ENCODE measurements at regions not wholly inside any gene's neighbourhood (a gene's known extent, or its start where the extent isn't known, plus 50 kb on each side); places are given as distances from the start of the nearest gene placed in this dataset.

DNA sequence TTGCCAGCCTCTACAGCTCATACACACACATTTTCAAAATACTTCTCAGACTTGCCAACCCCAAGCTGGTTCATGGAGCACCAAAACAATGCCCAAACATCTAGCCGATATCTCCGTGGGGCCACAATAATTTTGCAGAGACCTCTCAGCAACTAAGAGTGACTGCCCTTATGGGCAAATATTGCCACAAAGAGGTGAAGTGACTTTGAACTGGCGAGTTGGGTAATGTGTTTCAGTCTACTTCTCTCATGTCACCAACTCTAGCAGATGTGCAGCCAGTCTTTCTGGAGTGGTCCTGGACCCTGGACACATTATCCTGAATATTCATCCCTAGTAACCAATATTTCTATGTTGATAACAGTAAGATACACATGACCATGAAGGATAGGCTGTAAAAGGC, 290.3 kb downstream of the EMP1 start:
- no peak for DNase-seq

DNA sequence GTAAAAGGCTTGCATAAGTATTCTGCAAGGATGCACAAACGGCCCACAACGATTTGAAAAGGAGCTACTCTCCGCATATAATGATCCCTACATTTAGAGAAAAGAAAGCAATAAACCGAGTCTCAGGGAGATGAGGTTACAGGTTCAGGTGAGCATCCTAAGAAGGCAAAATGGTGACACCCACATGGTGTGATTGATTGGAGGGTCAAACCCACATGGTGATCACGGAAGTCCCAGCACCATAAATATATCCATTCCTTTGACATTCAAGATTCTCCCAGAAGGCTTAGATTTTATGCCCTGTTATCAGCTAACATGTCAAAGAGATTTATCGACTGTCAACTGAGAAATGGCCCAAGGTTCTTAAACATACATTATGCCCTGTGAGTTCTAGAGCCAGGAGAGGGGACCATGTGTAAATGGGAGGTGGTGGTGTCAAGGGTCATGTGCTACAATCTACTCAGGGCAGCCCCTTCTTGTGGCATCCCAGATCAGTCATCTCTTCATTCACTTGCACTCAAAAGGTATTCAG, 282.2 kb downstream of the EMP1 start:
- no peak for DNase-seq

DNA sequence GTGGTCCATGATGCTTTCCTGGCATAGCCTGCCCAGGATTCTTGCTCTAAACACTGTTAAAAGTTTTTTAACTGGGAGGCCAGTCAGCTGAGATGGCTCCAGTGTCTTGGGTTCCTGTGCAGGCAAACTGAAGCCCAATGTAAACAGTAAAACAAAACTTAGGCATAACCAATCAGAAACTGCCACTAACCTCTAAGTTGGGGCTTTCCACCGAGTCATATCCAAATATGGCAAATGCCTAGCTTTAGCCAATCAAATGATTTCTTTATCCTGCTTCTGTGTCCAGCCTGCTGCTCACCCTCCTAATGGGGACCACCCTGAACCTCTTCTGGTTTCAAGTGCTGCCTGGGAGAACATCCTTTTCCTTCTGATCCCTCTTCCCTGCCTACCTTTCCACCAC, 277.9 kb downstream of the EMP1 start:
- no peak for DNase-seq

DNA sequence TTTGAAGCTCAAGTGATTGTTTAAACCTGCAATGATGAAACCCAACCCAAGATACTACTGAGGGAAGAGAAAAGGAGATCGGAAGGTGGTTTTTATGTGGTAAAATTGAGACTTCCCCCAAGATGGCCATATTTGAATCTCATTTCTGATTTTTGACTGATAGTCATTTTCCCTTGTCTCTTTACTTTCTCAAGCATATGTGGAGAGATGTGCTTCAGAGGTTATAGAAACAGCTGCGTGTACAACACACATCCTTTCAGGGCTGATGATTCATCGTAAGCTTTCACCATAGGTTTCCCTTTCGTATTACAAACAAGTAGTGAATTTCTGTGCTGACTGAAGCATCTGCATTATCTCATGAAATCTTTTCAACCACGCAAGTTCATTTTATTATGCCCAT, 276.2 kb downstream of the EMP1 start:
- no peak for DNase-seq

DNA sequence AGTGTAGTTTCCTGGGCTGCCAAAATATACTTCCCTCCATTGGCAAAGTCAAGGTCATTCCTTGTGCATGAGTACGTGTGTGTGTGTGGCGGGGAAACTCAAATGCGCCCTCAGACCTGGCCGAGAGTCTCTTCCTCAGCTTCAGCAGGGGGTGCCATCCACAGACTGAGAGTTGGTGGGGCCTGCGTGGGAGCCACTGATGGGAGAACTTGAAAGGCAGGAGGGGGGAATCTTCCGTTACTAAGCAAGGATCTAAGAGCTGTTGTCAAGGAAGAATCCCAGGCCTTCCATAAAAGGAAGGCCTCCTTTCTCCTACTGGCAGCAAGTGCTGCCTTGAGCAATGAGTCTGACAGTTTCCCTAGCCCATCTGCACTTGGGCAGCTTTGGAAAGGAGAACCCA, 274.9 kb downstream of the EMP1 start:
- no peak for DNase-seq

DNA sequence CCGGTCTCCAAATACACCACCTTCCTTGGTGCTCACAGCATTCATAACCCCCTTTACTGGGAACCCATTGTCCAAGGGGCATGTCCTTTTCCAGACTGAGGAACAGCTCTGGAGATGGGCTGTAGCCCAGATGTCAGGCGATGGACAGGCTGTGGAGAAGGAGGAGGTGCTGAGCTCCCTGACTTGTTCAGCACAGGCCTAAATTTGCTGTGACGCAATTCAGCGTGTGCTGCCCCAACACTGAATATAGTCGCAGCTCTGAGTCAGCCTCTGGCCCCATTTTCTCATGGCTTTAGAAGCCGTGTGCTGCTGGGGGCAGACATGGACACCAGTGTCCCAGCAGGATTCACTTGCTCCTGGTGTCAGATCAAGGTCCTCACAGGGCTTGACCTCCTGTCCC, 269.1 kb downstream of the EMP1 start:
- no peak for DNase-seq

DNA sequence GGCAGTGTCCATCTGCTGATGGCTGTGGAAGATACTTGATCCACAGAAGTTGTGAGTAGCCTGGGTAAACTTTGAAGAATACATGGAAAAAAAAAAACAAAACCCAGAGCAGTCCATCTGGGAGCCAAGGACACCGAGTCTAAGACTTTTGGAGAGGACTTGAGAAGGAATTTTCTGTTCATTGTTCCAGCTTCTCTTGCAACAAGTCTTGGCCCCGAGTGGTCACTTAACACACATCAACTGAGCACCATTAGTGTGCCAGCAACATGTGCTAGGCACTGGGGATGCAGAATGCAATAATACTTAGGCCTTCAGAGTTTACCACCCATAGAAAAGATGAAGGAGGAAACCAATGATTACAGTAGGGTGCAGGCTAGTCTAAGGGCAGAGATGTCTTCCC, 266.7 kb downstream of the EMP1 start:
- no peak for DNase-seq

DNA sequence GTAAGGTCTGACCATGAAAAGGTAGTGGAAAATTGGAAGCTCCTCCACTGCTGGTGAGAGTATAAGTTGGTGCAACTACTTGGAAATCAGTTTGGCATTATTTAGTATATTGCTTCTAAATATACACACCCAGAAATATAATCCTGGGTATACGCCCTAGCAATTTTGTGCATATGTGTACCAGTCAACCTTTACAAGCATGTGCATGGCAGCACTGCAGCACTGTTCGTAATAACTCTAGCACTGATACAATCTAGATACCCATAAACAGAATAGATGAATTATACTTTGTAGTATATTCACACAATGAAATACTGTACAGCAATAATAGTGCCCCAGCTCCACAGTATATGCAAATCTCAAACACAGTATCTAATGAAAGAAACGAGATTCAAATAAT, 265.9 kb downstream of the EMP1 start:
- DNase-seq = no peak

DNA sequence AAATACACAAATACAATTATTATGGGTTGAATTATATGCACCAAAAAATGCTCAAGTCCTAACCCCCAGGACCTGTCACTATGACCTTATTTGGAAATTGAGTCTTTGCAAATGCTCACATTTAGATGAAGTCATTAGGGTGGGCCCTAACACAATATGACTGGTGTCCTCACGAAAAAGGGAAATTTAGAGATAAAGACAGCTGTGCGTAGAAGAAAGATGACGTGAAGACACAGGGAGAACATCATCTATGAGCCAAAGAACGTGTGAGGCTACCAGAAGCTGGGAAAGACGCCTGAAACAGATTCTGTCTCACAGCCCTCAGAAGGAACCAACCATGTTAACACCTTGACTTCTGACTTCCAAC, 259.2 kb downstream of the EMP1 start:
- DNase-seq = no peak

DNA sequence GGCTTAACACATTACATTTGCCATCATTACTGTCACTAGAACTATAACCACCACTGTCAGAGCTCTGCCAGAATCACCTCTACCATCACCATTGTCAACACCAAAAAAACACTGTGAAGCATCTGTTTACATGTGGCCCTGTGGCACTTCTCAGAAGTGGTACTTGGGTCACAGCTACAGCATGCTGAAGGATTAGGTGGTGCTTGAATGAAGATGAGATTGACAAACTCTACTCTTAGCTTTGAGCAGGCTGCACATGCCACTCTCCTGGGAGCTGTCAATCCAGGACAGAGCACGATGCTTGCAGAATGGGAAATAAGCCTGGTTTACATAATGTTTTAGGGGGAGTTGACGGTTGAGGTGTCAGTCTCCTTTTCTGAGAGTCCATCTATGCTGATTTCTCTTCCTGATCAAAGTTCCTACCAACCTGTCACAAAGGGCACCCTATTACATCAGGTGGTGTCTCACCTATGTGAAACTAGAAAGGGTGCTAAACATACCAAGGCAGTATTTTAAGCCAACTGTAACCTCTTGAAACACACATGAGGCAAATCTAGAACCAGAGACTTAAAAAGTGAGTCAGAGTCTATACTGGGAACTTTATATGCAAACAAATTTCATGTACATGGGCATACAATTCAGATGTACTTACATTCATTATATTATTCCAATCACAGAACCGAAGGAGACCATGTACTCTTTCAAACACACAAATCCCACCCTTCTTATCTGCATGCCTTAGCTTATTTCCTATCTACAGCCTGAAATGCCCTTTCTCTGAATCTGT, 258.7 kb downstream of the EMP1 start:
- DNase-seq = no peak

DNA sequence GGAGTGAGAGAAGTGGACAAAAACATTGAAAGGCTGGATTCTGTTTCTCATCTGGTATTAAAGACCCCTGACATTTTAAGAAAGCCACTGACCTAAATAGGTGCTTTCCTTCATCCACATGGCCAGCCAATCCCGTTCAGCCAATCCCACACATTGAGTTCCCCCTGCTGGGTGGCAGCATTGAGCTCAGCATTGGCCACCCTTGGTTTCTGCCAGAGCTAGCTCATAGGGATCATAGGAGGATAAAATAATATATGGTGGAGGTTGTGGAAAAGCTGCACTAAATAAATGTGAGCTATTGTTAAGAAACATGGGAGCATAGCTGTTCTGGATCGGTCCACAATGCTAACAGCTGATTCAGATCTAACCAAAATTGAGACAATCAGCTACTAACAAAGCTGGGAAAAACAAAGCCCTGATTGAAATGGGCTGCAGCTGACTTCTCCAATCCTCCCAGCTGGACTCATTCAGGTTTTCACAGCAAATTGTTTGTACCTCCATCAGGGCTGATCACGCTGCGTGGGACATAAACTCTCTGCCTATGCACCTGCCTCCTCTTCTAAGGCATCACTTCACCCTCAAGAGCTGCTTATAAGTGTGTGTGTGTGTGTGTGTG, 256.5 kb downstream of the EMP1 start:
- DNase-seq = no peak

DNA sequence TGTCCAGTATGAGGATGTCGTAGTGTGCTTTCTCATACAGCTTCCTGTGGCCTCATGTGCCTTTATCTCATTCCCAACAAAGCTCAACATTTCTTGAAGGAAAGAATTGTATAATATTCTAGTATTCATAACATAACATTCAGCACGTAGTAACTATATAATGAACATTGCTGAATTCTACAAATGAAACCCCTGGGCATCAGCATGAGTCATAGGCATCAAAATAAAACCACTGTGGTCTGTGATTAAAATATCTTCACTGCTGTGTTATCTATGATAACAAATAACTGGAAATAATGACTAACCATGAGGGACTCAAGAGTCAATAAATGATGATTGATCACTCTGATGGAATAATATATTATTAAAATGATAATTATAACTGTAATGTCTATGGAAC, 255.2 kb downstream of the EMP1 start:
- no peak for DNase-seq

DNA sequence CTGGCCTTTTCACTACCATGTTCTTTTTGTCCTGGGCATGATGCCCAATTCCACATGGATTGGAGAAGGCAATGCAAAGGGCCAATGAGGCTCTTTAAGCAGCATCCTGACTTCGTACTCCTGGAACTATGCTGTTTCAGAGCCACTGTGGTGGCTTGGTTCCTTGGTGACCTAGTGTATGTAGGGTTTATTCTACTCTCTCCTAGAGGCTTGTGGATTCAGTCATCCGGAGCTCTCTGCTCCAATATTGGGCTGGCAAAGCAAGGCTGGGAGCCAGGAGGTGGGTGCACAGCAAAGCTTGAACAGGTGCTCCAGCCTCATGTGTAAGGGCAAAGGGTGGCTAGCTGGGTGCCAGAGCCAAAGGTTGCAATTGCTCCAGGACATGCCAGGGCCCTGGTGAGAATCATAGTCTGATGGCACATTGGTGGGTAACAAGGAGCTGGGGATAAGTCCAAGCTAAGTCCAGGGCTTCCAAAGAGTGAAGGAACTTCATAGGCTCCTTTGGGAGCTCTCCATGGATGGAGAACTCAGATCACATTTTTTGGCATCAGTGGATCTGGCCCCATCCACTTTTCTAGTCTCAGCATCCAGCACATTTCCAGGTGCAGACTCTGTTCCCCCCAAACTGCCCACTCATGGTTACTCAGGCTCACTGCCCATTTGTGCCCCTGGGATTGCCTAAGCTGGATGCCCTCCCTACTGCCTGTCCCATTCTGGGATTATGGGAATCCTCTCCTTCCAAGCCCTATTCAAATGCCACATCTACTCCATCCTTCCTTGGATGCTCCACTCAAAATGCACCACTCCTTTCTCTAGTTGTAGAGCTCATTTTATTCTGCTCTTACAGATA, 253.9 kb downstream of the EMP1 start:
- DNase-seq = no peak

DNA sequence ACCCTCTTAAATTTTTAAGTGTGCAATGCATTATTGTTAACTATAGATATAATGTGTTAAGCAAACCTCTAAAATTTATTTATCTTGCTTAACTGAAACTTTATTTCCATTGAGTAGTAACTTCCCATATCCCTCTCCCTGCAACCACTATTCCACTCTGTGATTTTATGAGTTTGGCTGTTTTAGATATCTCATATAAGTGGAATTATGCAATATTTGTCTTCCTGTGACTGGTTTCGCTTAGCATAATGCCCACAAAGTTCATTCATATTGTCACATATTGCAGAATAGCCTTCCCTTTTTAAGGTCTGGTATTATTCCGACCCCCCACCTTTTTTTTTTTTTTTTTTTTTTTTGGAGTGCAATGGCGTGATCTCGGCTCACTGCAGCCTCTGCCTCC, 247.6 kb downstream of the EMP1 start:
- DNase-seq = no peak

DNA sequence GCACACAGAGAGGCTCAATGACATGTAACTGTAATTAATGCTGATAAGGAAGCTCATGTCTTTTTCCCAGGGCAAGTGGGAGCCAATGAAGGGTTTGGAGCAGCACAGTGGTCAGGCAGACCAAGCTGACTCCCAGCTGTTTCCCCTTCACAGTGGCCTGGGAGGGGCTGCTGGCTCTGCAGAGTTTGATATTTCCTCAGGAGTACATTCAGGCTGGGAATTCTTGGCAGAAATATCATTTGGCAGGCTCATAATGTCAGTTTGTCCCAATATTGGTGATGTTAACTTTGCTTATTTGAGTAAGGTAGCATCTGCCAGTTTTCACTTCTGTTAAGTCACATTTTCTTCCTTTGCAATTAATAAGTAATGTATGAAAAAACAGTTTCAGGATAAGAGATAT, 247.0 kb downstream of the EMP1 start:
- no peak for DNase-seq

DNA sequence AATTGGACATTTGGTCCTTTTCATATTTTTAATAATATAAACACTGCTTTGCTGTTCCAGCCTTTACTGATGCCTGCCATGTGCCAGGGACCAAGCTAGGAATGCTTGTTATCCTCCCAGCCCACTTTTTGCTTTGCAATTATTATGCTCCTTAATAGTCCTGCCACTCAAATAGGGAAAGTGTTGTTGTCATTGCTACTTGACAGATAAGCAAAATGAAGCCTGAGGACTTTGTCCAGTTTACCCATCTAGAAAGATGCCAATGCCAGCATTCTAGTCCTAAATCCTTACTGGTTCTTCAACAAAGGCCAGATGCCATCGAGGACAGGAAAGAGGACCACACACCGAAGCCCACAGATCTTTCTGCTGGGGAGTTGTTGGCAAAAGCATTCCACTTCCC, 246.5 kb downstream of the EMP1 start:
- no peak for DNase-seq

DNA sequence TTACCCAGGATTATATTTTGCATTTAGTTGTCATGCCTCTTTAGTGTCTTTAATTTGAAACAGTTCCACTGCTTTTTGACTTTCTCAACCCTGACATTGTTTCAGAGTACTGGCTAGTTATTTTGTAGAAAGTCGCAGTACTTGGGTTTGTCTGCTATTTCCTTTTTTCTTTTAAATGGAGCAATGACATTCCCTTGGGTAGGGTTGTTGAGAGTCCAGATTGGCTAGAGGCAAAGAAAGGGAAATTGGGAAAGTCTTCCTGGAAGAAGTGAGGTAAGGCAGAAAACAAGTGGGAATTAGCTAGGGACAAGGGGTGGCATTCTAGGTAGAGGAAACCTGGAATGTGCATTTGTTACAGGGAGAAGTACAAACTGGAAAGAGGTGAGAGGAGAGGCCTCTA, 245.9 kb downstream of the EMP1 start:
- no peak for DNase-seq

DNA sequence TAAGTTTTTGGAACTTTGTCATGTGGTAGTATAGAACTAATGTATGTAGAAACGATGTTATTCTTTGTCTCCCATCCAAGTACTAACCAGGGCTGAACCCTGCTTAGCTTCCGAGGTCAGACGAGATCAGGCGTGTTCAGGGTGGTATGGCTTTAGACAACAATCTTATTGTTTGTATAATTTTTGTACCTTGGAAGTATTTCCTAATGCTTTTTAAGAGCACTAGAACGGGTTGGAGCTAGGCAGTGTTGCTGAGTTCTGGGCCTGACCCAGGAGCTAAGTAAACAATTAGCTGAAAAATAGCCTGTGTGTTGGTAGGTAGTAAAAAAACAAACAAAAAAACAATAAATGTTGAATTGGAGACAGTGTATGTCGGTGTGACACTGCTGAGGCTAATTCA, 244.3 kb downstream of the EMP1 start:
- DNase-seq = no peak

DNA sequence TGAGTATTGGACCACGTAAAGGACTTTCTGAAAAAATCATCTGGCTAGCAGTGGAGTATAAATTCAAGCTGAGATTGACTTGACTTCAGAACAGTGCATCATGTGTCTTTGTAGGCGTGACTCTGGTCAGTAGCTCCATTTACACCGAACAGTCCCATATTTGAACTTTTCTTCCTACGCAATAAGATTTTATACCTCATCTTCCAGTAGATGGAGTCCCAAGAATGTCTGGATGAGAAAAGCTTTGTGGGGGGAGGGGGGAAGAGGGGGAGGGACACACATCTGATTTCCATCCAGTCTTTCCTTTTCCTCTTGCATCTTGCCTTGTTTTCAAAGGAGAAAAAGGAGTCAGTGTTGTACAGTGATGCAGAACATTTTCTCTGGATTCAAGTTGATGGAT, 241.0 kb downstream of the EMP1 start:
- DNase-seq = no peak

DNA sequence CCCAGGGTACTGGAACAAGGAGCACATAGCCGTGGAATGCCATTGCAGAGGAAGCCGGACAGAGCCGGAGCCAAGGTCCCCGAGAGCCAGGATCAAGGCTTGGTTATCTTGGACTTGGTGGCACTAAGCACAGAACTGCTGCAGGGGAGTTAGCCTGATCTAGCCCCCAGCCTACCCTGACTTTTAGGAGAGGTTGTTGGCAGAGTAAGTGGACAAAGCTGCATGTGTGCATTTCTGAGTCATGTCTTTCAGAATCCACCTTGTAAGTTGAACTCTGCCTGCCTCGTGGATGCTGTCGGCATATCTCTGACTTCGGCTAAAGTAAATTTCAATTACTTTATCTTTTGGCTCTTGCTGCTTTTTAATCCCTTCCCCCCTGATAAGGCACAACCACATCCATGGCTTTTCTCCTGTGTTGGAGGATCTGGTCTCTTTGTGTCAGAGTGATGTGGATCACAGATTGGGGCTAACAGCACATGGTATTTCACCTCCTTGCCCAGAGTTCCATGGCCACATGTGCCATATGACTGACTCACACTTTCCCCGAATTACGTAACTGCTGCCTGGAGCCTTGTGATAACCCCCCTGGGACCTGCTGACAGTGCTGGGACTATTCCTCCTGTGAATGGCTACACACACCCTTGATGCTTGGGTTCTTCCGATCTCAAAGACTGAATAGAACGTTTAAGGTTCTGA, 240.3 kb downstream of the EMP1 start:
- no peak for DNase-seq

DNA sequence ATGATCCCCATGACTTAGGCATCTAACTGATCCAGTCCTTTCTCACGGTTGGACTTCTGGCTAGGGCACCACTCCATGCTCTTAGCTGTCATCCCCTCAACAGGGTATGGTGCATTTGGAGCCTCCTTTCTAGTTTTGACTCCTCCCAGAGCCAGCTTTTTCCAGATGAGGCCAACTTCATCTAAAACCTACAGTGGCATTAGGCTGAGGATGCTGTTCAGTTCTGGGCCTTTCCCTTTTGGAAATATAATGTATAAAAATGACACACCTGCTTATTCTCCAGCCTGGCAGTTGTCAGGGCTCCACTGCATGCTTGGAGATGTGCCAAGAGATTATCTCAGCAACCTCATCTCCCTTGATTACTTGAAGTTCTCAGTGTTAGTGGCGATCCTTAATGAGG, 239.7 kb downstream of the EMP1 start:
- no peak for DNase-seq

DNA sequence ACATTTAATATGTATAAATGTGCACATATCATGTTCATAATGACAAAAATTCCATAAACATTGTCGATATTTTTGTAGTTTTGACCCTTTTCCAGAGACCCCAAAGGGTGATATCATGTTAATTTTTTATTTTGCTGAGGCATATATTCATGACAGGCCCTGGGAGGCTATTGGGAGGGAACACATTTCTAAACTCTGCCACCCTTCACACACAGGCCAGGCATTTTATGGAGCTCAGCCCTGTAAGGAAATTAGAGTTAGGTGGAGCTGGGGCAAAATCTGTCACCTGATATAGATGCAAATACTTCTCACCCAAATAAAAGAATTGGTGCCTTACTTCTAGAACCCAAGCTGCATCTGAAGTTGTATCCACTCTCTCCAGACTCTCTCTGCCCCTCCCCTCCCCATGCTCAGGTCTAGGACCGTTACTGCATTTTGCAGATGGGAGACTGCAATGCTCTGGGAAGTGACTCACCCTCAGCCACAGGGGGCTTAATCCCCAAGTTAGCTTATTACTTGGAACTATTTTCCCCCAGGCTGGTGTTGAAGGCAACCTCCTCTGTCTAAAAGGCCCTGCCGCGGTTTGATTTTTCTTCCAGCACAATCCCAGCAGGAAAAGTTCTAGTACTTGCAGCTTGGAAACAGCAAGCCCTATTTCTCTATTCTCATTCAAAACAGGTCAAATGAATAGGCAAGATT, 238.9 kb downstream of the EMP1 start:
- DNase-seq = no peak

DNA sequence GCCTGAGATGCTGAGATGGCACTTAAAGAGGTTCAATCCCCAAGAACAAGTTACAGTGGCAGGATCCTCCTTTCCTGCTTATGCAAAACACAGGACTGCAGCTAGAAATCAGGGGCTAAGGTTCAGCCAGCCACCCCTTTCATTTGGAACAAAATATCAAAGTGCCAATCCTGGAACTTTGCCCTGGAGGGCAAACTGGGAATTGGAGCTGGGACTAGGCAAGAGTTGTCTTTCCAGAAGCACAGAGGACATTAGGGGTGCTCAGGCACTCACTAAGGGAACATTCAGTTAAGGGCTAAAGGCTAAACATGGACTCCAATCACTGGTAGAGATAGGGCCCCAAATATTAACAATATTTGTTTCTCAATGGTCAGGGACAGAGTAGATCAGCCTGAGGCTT, 237.2 kb downstream of the EMP1 start:
- no peak for DNase-seq

All from DMS 273 treated with DMSO at 0.1 percent for 48 hours (cell line).